Liver (tissue), 8 donors: ENCODE measurements at regions not wholly inside any gene's neighbourhood (a gene's known extent, or its start where the extent isn't known, plus 50 kb on each side); places are given as distances from the start of the nearest gene placed in this dataset.

Source experiments
- DNase-seq: peaks from one replicate; pipeline ENCODE4 v3.0.0-alpha.2; 2017; ENCODE audit warnings: low spot score
- H3K27ac ChIP-seq, 2 donors: one replicate each; pipeline ENCODE4 v1.7.0; 2013; ENCODE audit warnings: inconsistent platforms in 2 of 2, low read length in 2 of 2, control low read depth in 1 of 2, low read depth in 1 of 2, mild to moderate bottlenecking in 1 of 2
- H3K27me3 ChIP-seq, 4 donors: one replicate each; pipeline versions ENCODE4 v1.6.1 to v1.7.0; 2013; ENCODE audit warnings: low read length in 3 of 4, inconsistent platforms in 1 of 4, mild to moderate bottlenecking in 1 of 4, moderate library complexity in 1 of 4; ENCODE audit not compliant: control insufficient read depth in 4 of 4, insufficient read depth in 4 of 4
- H3K36me3 ChIP-seq, 4 donors: one replicate each; pipeline versions ENCODE4 v1.6.1 to v1.7.0; 2013; ENCODE audit warnings: low read length in 3 of 4, mild to moderate bottlenecking in 3 of 4, low read depth in 1 of 4, moderate library complexity in 1 of 4; ENCODE audit not compliant: control insufficient read depth in 4 of 4, insufficient read depth in 3 of 4
- H3K4me1 ChIP-seq, 4 donors: one replicate each; pipeline versions ENCODE4 v1.6.1 to v1.7.0; 2013; ENCODE audit warnings: low read length in 3 of 4, mild to moderate bottlenecking in 3 of 4, moderate library complexity in 1 of 4; ENCODE audit not compliant: control insufficient read depth in 4 of 4, insufficient read depth in 4 of 4
- H3K4me3 ChIP-seq, 3 donors: one replicate each; pipeline versions ENCODE4 v1.6.1 to v1.7.0; 2013; ENCODE audit warnings: low read length in 3 of 3, control low read depth in 1 of 3, low read depth in 1 of 3, mild to moderate bottlenecking in 1 of 3
- H3K9ac ChIP-seq, 2 donors: one replicate each; pipeline ENCODE4 v1.7.0; 2013; ENCODE audit warnings: low read length in 2 of 2, mild to moderate bottlenecking in 2 of 2, moderate library complexity in 2 of 2, control low read depth in 1 of 2, low read depth in 1 of 2
- H3K9me3 ChIP-seq, 4 donors: one replicate each; pipeline versions ENCODE4 v1.6.1 to v1.7.0; 2013; ENCODE audit warnings: low read length in 3 of 4; ENCODE audit not compliant: control insufficient read depth in 4 of 4
- ATF3 ChIP-seq: IDR thresholded peaks from 2 replicates; pipeline ENCODE4 v1.6.1; 2016; ENCODE audit warnings: antibody characterized with exemption
- CTCF ChIP-seq: fragments of 150-350 bp; IDR thresholded peaks from 2 replicates; pipeline ENCODE4 v1.5.1; 2017; ENCODE audit warnings: improper control_type of control experiment, low read depth, low read length; ENCODE audit not compliant: missing input control
- EGR1 ChIP-seq, 2 donors: IDR thresholded peaks; 2 replicates each; pipeline ENCODE4 v1.6.1; 2016 to 2018; ENCODE audit warnings: antibody characterized with exemption in 2 of 2, low read depth in 2 of 2
- FOXA1 ChIP-seq: IDR thresholded peaks from 2 replicates; pipeline ENCODE4 v1.6.1; 2016; ENCODE audit warnings: antibody characterized with exemption
- FOXA2 ChIP-seq: IDR thresholded peaks from 2 replicates; pipeline ENCODE4 v1.6.1; 2016; ENCODE audit warnings: antibody characterized with exemption
- GABPA ChIP-seq, 2 donors: IDR thresholded peaks in 1 of 2; conservative IDR thresholded peaks in 1 of 2; 2 replicates each; pipeline ENCODE4 v1.6.1; 2016; ENCODE audit warnings: antibody characterized with exemption in 2 of 2, mild to moderate bottlenecking in 1 of 2, moderate library complexity in 1 of 2
- HNF4A ChIP-seq, 2 donors: conservative IDR thresholded peaks; 2 replicates each; pipeline ENCODE4 v1.6.1; 2016; ENCODE audit warnings: antibody characterized with exemption in 2 of 2, mild to moderate bottlenecking in 2 of 2
- HNF4G ChIP-seq: IDR thresholded peaks from 2 replicates; pipeline ENCODE4 v1.6.1; 2016; ENCODE audit warnings: antibody characterized with exemption
- JUND ChIP-seq, 2 donors: IDR thresholded peaks; 2 replicates each; pipeline ENCODE4 v1.6.1; 2016; ENCODE audit warnings: antibody characterized with exemption in 2 of 2
- MAX ChIP-seq: IDR thresholded peaks from 2 replicates; pipeline ENCODE4 v1.6.1; 2016; ENCODE audit warnings: antibody characterized with exemption
- NR2F2 ChIP-seq: IDR thresholded peaks from 2 replicates; pipeline ENCODE4 v1.6.1; 2016; ENCODE audit warnings: antibody characterized with exemption
- RAD21 ChIP-seq, 2 donors: IDR thresholded peaks; 2 replicates each; pipeline ENCODE4 v1.6.1; 2016; ENCODE audit warnings: antibody characterized with exemption in 2 of 2, mild to moderate bottlenecking in 2 of 2
- REST ChIP-seq: IDR thresholded peaks from 2 replicates; pipeline ENCODE4 v1.6.1; 2016; ENCODE audit warnings: antibody characterized with exemption, mild to moderate bottlenecking
- RXRA ChIP-seq, 2 donors: IDR thresholded peaks; 2 replicates each; pipeline ENCODE4 v1.6.1; 2017 to 2018; ENCODE audit warnings: antibody characterized with exemption in 2 of 2, mild to moderate bottlenecking in 1 of 2
- SP1 ChIP-seq: IDR thresholded peaks from 2 replicates; pipeline ENCODE4 v1.6.1; 2018; ENCODE audit warnings: antibody characterized with exemption, mild to moderate bottlenecking
- TAF1 ChIP-seq: conservative IDR thresholded peaks from 2 replicates; pipeline ENCODE4 v1.6.1; 2016; ENCODE audit warnings: antibody characterized with exemption, mild to moderate bottlenecking
- YY1 ChIP-seq: IDR thresholded peaks from 2 replicates; pipeline ENCODE4 v1.6.1; 2016; ENCODE audit warnings: antibody characterized with exemption, mild to moderate bottlenecking
- ZBTB33 ChIP-seq: IDR thresholded peaks from 2 replicates; pipeline ENCODE4 v1.6.1; 2016; ENCODE audit warnings: antibody characterized with exemption
- WGBS: extraction: QIAGEN DNeasy Blood & Tissue Kit; methylation state at CpG from one replicate; pipeline ENCODE4 v1.1.7; 2013; 5-methylcytosine and 5-hydroxymethylcytosine counted together
- donor health status: healthy.
- donor health status: healthy.
- donor health status: healthy.
- donor health status: healthy.
- donor health status: healthy.

- H3K9me3 ChIP-seq: no peaks in the 10 kb centered on the region
- no peaks in the 10 kb centered on the region for H3K4me1 ChIP-seq
- H3K27me3 ChIP-seq: no peaks in the 10 kb centered on the region
- H3K9ac ChIP-seq: no peak overlapping the region
- DNase-seq: no peak
- H3K27ac ChIP-seq: no peak overlapping the region
- 99% methylated on average over 2 of the region's 2 CpGs for WGBS
- TF ChIP-seq HNF4G: no peak
- no peak for TF ChIP-seq HNF4A (conservative IDR thresholded peaks at IDR 0.05)
- no peak for TF ChIP-seq GABPA (IDR thresholded peaks at IDR 0.05 in 1 of 2, conservative IDR thresholded peaks at IDR 0.05 in 1 of 2)
- TF ChIP-seq FOXA1: no peak
- TF ChIP-seq YY1: no peak
- TF ChIP-seq RAD21 (IDR thresholded peaks at IDR 0.05): no peak
- H3K36me3 ChIP-seq: no peaks in the 10 kb centered on the region
- H3K4me3 ChIP-seq: no peak overlapping the region
Observed at GRCh38 chr13:40155201-40155600, 499.7 kb downstream of the COG6 start.

GRCh38 chr13:40158218-40158617, 502.8 kb downstream of the COG6 start:
- TF ChIP-seq YY1 (no peak), MAX (no peak), REST (no peak), HNF4G (no peak), HNF4A (conservative IDR thresholded peaks at IDR 0.05) (no peak), ZBTB33 (no peak), TAF1 (no peak), ATF3 (no peak), RAD21 (IDR thresholded peaks at IDR 0.05) (no peak), CTCF (no peak), JUND (IDR thresholded peaks at IDR 0.05) (no peak), EGR1 (IDR thresholded peaks at IDR 0.05; ENCODE audit: low read depth in 2 of 2) (no peak), SP1 (no peak), FOXA1 (no peak), FOXA2 (no peak), GABPA (IDR thresholded peaks at IDR 0.05 in 1 of 2, conservative IDR thresholded peaks at IDR 0.05 in 1 of 2) (no peak), NR2F2 (no peak), RXRA (IDR thresholded peaks at IDR 0.05) (no peak)

More at GRCh38 chr13:40158218-40158617, 502.8 kb downstream of the COG6 start:
- no peaks in the 10 kb centered on the region for H3K9me3 ChIP-seq
- WGBS: 73% methylated on average over 1 of the region's 1 CpG
- no peak overlapping the region for H3K9ac ChIP-seq
- no peaks in the 10 kb centered on the region for H3K27me3 ChIP-seq
- no peaks in the 10 kb centered on the region for H3K4me1 ChIP-seq
- no peak for DNase-seq
- no peaks in the 10 kb centered on the region for H3K36me3 ChIP-seq
- no peak overlapping the region for H3K27ac ChIP-seq
- no peak overlapping the region for H3K4me3 ChIP-seq
